Ishikawa (cell line): ENCODE measurements at regions not wholly inside any gene's neighbourhood (a gene's known extent, or its start where the extent isn't known, plus 50 kb on each side); places are given as distances from the start of the nearest gene placed in this dataset.

Experiments used
- CEBPB ChIP-seq: IDR thresholded peaks from 2 replicates; pipeline ENCODE4 v1.6.1; 2012
- CREB1 ChIP-seq: IDR thresholded peaks from 2 replicates; pipeline ENCODE4 v1.6.1; 2012; ENCODE audit warnings: low read depth
- EGR1 ChIP-seq: IDR thresholded peaks from 2 replicates; pipeline ENCODE4 v1.6.1; 2012
- EP300 ChIP-seq: IDR thresholded peaks from 2 replicates; pipeline ENCODE4 v1.6.1; 2012; ENCODE audit warnings: borderline replicate concordance
- FOXM1 ChIP-seq: IDR thresholded peaks from 2 replicates; pipeline ENCODE4 v1.6.1; 2012; ENCODE audit warnings: low read depth, borderline replicate concordance
- MAX ChIP-seq: IDR thresholded peaks from 2 replicates; pipeline ENCODE4 v1.6.1; 2012
- NFIC ChIP-seq: IDR thresholded peaks from 2 replicates; pipeline ENCODE4 v1.6.1; 2012
- RAD21 ChIP-seq: IDR thresholded peaks from 2 replicates; pipeline ENCODE4 v1.6.1; 2012; ENCODE audit warnings: low read depth
- REST ChIP-seq: IDR thresholded peaks from 2 replicates; pipeline ENCODE4 v1.6.1; 2012; ENCODE audit warnings: low read depth, mild to moderate bottlenecking
- TAF1 ChIP-seq: IDR thresholded peaks from 2 replicates; pipeline ENCODE4 v1.6.1; 2012; ENCODE audit warnings: low read depth, mild to moderate bottlenecking
- TCF12 ChIP-seq: IDR thresholded peaks from 2 replicates; pipeline ENCODE4 v1.6.1; 2012; ENCODE audit warnings: low read depth
- TEAD4 ChIP-seq: IDR thresholded peaks from 2 replicates; pipeline ENCODE4 v1.6.1; 2012
- USF1 ChIP-seq: IDR thresholded peaks from 2 replicates; pipeline ENCODE4 v1.6.1; 2012
- YY1 ChIP-seq: IDR thresholded peaks from 2 replicates; pipeline ENCODE4 v1.6.1; 2012; ENCODE audit warnings: low read depth
- ZBTB7A ChIP-seq: IDR thresholded peaks from 2 replicates; pipeline ENCODE4 v1.6.1; 2012; ENCODE audit warnings: low read depth

- no peak for TF ChIP-seq TEAD4
- TF ChIP-seq ZBTB7A, result no peak
- no peak for TF ChIP-seq CEBPB
- TF ChIP-seq USF1, result no peak
- no peak for TF ChIP-seq EP300
- no peak for TF ChIP-seq REST
- TF ChIP-seq RAD21, result no peak
- no peak for TF ChIP-seq MAX
- no peak for TF ChIP-seq EGR1
- no peak for TF ChIP-seq NFIC
- no peak for TF ChIP-seq TAF1
- no peak for TF ChIP-seq TCF12
- TF ChIP-seq CREB1, result no peak
- no peak for TF ChIP-seq FOXM1
- TF ChIP-seq YY1, result no peak
Observed at GRCh38 chr5:167415779-167416746, 875.4 kb upstream of the WWC1 start.

GRCh38 chr5:167417662-167418061, 873.8 kb upstream of the WWC1 start:
- TF ChIP-seq USF1 (no peak), TEAD4 (no peak), EP300 (no peak), REST (no peak), ZBTB7A (no peak), EGR1 (no peak)

- TF ChIP-seq NFIC, result no peak
- no peak for TF ChIP-seq CREB1
- no peak for TF ChIP-seq TEAD4
- no peak for TF ChIP-seq USF1
- TF ChIP-seq ZBTB7A, result no peak
- TF ChIP-seq FOXM1, result no peak
- no peak for TF ChIP-seq CEBPB
- no peak for TF ChIP-seq YY1
Observed at GRCh38 chr5:167425161-167425560, 866.3 kb upstream of the WWC1 start.

- TF ChIP-seq YY1, result no peak
- no peak for TF ChIP-seq ZBTB7A
- no peak for TF ChIP-seq EP300
- no peak for TF ChIP-seq NFIC
- TF ChIP-seq EGR1, result no peak
- no peak for TF ChIP-seq USF1
- TF ChIP-seq FOXM1, result no peak
- TF ChIP-seq TAF1, result no peak
Observed at GRCh38 chr5:167426501-167426900, 864.9 kb upstream of the WWC1 start.

- no peak for TF ChIP-seq USF1
- TF ChIP-seq NFIC, result no peak
- no peak for TF ChIP-seq CEBPB
- TF ChIP-seq CREB1, result no peak
- no peak for TF ChIP-seq EGR1
- TF ChIP-seq TEAD4, result no peak
- no peak for TF ChIP-seq TAF1
- TF ChIP-seq RAD21, result no peak
- no peak for TF ChIP-seq FOXM1
- no peak for TF ChIP-seq ZBTB7A
- no peak for TF ChIP-seq EP300
- TF ChIP-seq REST, result no peak
Observed at GRCh38 chr5:167440846-167441245, 850.6 kb upstream of the WWC1 start.
